K562 (cell line): ENCODE measurements at regions not wholly inside any gene's neighbourhood (a gene's known extent, or its start where the extent isn't known, plus 50 kb on each side); places are given as distances from the start of the nearest gene placed in this dataset.

Source experiments
- ATAC-seq: fragments of 200-7000 bp; cut with Tn5 transposase; 3 replicates; pipeline ENCODE4 v1.9.1; 2020; ENCODE audit warnings: moderate library complexity
- BruUV-seq: library from RNA; stranded (reverse); fragments of 400-500 nt; replicated peaks from 2 replicates; lab custom pipeline; 2021; lab: Mats Ljungman, UMichigan
- CTCF ChIA-PET: fragments of 300-600 bp; formaldehyde crosslinking; extraction: SDS; loops from one replicate; lab custom pipeline; 2021; ENCODE audit warnings: low intra/inter-chr PET ratio; lab: Yijun Ruan, JAX
- POLR2A ChIA-PET: fragments of 300-600, 350-650 bp; sonication (Branson Sonifier 250); formaldehyde crosslinking; extraction: SDS; loops from one replicate; lab custom pipeline; 2021; ENCODE audit warnings: antibody characterized with exemption, inconsistent platforms; lab: Yijun Ruan, JAX
- DNase-seq, 4 experiments: peaks; one replicate each; pipeline versions ENCODE4 v3.0.0 to v3.0.0-alpha.2; 2011 to 2018; ENCODE audit warnings: low spot score in 3 of 4, mixed read lengths in 3 of 4; ENCODE audit errors: extremely low read depth in 1 of 4
- FAIRE-seq: peaks from 2 replicates; lab custom pipeline; 2011; peaks lifted over from hg19 to GRCh38; lab: Jason Lieb, UNC
- H2AFZ ChIP-seq: 2 replicates; pipeline ENCODE4 v1.6.0; 2011; ENCODE audit warnings: low read depth, low read length, control low read depth, inconsistent platforms
- H3K27ac ChIP-seq: fragments of 200-600 bp; 3 replicates; pipeline ENCODE4 v1.8.0; 2011; ENCODE audit warnings: low read depth, mild to moderate bottlenecking, control low read depth, inconsistent platforms, low read length, moderate library complexity, mixed read lengths; ENCODE audit errors: extremely low read depth
- H3K27me3 ChIP-seq, 2 experiments: fragments of 300-600 bp in 1 of 2; 2 replicates in 1 of 2; 3 replicates in 1 of 2; pipeline versions ENCODE4 v1.6.0 to v1.8.0; 2011; ENCODE audit warnings: inconsistent platforms in 2 of 2, low read length in 2 of 2, mild to moderate bottlenecking in 1 of 2, mixed read lengths in 1 of 2, moderate library complexity in 1 of 2; ENCODE audit not compliant: control insufficient read depth in 2 of 2, insufficient read depth in 2 of 2
- H3K36me3 ChIP-seq: fragments of 300-600 bp; 3 replicates; pipeline ENCODE4 v1.8.0; 2011; ENCODE audit warnings: mild to moderate bottlenecking, low read length, inconsistent platforms; ENCODE audit not compliant: control insufficient read depth, insufficient read depth
- H3K4me1 ChIP-seq, 2 experiments: fragments of 200-600 bp in 1 of 2; replicated peaks in 1 of 2; 2 replicates in 1 of 2; 3 replicates in 1 of 2; pipeline versions ENCODE4 v1.5.1 to v1.8.0; 2011; ENCODE audit warnings: inconsistent platforms in 2 of 2, low read length in 2 of 2, mild to moderate bottlenecking in 1 of 2, mixed read lengths in 1 of 2, moderate library complexity in 1 of 2; ENCODE audit not compliant: control insufficient read depth in 2 of 2, insufficient read depth in 2 of 2
- H3K4me2 ChIP-seq: 2 replicates; pipeline ENCODE4 v1.6.1; 2011; ENCODE audit warnings: low read length, control low read depth, inconsistent platforms, mixed read lengths; ENCODE audit not compliant: insufficient read depth
- H3K4me3 ChIP-seq: fragments of 200-600 bp; sonication (generic), shearing (Covaris generic); 2 replicates; pipeline ENCODE4 v1.5.1; 2016; ENCODE audit warnings: control low read depth, inconsistent platforms
- H3K79me2 ChIP-seq: fragments of 200-600 bp; 3 replicates; pipeline ENCODE4 v1.8.0; 2011; ENCODE audit warnings: low read length, inconsistent platforms; ENCODE audit not compliant: control insufficient read depth, insufficient read depth
- H3K9ac ChIP-seq, 2 experiments: 2 replicates each; pipeline versions ENCODE4 v1.6.0 to v1.6.1; 2011; ENCODE audit warnings: low read depth in 2 of 2, low read length in 2 of 2, control low read depth in 1 of 2, inconsistent platforms in 1 of 2, mild to moderate bottlenecking in 1 of 2, mixed read lengths in 1 of 2; ENCODE audit not compliant: insufficient read depth in 1 of 2
- H3K9me1 ChIP-seq: one replicate; pipeline ENCODE4 v1.6.0; 2011; ENCODE audit warnings: inconsistent platforms, mild to moderate bottlenecking, low read length, moderate library complexity; ENCODE audit not compliant: control insufficient read depth, insufficient read depth
- H3K9me3 ChIP-seq: replicated peaks from 2 replicates; pipeline ENCODE4 v1.5.1; 2011; ENCODE audit warnings: low read depth, low read length, inconsistent platforms; ENCODE audit not compliant: control insufficient read depth, insufficient read depth
- H4K20me1 ChIP-seq: replicated peaks from 2 replicates; pipeline ENCODE4 v1.6.1; 2011; ENCODE audit warnings: low read length, inconsistent platforms, mixed read lengths; ENCODE audit not compliant: control insufficient read depth, insufficient read depth
- FOXP1 ChIP-seq: sonication (generic); formaldehyde crosslinking; IDR thresholded peaks from 2 replicates; pipeline ENCODE4 v1.8.0; 2022; ENCODE audit warnings: mild to moderate bottlenecking, missing genetic modification reagents
- GMEB1 ChIP-seq: fragments of 250-450 bp; sonication (Bioruptor Pico); IDR thresholded peaks from 2 replicates; pipeline ENCODE4 v1.4.0; 2020; ENCODE audit warnings: mild to moderate bottlenecking
- ZNF24 ChIP-seq: fragments of 450-650 bp; IDR thresholded peaks from 2 replicates; pipeline ENCODE4 v1.6.1; 2016
- WGBS: fragments of 100-300 bp; shearing (Covaris generic); methylation state at CpG from one replicate; pipeline ENCODE4 v1.1.6; 2016; ENCODE audit warnings: low coverage, mixed read lengths; ENCODE audit not compliant: insufficient coverage; ENCODE audit errors: missing lambda C conversion rate; 5-methylcytosine and 5-hydroxymethylcytosine counted together
- in situ Hi-C: fragments of 300-500 bp; cut with MboI; formaldehyde crosslinking; loops from 4 replicates; pipeline ENCODE4 v1.15.0; 2018; ENCODE audit warnings: inconsistent platforms, mixed read lengths
- intact Hi-C: fragments of 100-400 bp; cut with micrococcal nuclease; formaldehyde crosslinking; loops from 2 replicates; pipeline ENCODE4 v1.14.2; 2022

GRCh38 chr10:130817046-130817624 is 494.4 kb downstream of the TCERG1L start (continued):
- no peak for TF ChIP-seq GMEB1 (CRISPR knock-in tag)
- no peak for TF ChIP-seq ZNF24
- TF ChIP-seq, all 486 proteins: peak for 0

GRCh38 chr10:130817674-130818073 is 493.8 kb downstream of the TCERG1L start:
- H2AFZ ChIP-seq, result no peak overlapping the region

More at GRCh38 chr10:130817674-130818073, 493.8 kb downstream of the TCERG1L start:
- Histone ChIP-seq H3K9ac (no peak overlapping the region), H3K4me1 (no peaks in the 10 kb centered on the region), H3K4me3 (no peak overlapping the region), H3K9me1 (no peaks in the 10 kb centered on the region), H3K27ac (no peak overlapping the region), H3K36me3 (no peaks in the 10 kb centered on the region), H3K79me2 (no peaks in the 10 kb centered on the region), H3K27me3 (no peaks in the 10 kb centered on the region), H4K20me1 (no peaks in the 10 kb centered on the region), H3K9me3 (no peaks in the 10 kb centered on the region), H3K4me2 (no peak overlapping the region)
- DNase-seq, result no peak
- 0% methylated on average over 6 of the region's 6 CpGs for WGBS
- BruUV-seq, result no TSS peak
- no peak for FAIRE-seq
- ATAC-seq, result no peak
- intact Hi-C loops, result no loop called here
- CTCF ChIA-PET, result no interaction called here
- no peak for TF ChIP-seq FOXP1 (CRISPR knock-in tag)
- in situ Hi-C loops, result no loop called here
- POLR2A ChIA-PET, result no interaction called here
